IPS DF 6.9 (cell line): ENCODE measurements at regions not wholly inside any gene's neighbourhood (a gene's known extent, or its start where the extent isn't known, plus 50 kb on each side); places are given as distances from the start of the nearest gene placed in this dataset.
"Not testable (repeated sequence)": the region's sequence is repeated elsewhere in the genome, so short reads cannot be mapped to it uniquely, and the experiment has no call there.

Experiments
- DNase-seq: peaks from one replicate; pipeline ENCODE4 v3.0.0-alpha.2; 2013; ENCODE audit warnings: low read depth, low spot score
- H3K27ac ChIP-seq: one replicate; pipeline ENCODE4 v1.5.1; 2013; ENCODE audit warnings: low read length, control low read depth
- H3K27me3 ChIP-seq: 2 replicates; pipeline ENCODE4 v1.6.1; 2013; ENCODE audit warnings: mild to moderate bottlenecking, low read length; ENCODE audit not compliant: control insufficient read depth, insufficient read depth
- H3K36me3 ChIP-seq: 2 replicates; pipeline ENCODE4 v1.6.1; 2013; ENCODE audit warnings: low read length; ENCODE audit not compliant: control insufficient read depth, insufficient read depth
- H3K4me1 ChIP-seq: 2 replicates; pipeline ENCODE4 v1.6.1; 2013; ENCODE audit warnings: low read length; ENCODE audit not compliant: control insufficient read depth, insufficient read depth
- H3K4me3 ChIP-seq: 2 replicates; pipeline ENCODE4 v1.5.1; 2013; ENCODE audit warnings: mild to moderate bottlenecking, low read length
- H3K9me3 ChIP-seq: 2 replicates; pipeline ENCODE4 v1.6.1; 2013; ENCODE audit warnings: low read length, inconsistent platforms; ENCODE audit not compliant: control insufficient read depth, insufficient read depth
- WGBS: extraction: QIAGEN DNeasy Blood & Tissue Kit; methylation state at CpG from one replicate; pipeline ENCODE4 v1.1.7; 2013; ENCODE audit warnings: mixed read lengths, missing lambda C conversion rate; ENCODE audit not compliant: insufficient read length, insufficient coverage; 5-methylcytosine and 5-hydroxymethylcytosine counted together

DNA sequence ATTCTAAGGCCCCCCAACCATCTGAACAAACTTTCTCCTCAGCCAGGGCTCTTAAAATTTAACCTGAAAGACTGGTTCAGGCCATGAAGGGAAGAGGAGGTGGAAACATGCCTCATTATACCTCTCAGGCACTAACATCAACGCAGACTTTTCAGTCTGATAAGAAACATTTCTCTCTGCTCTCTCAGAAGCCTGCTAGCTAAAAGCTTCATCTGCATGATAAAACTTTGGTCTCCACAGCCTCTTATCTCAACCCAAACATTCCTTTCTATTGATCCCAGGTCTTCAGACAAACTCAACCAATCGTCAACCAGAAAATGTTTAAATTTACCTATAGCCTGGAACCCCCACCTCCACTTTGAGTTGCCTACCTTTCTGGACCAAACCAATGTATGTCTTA, 312.6 kb upstream of the MCTP2 start:
- not testable (repeated sequence) for H3K36me3 ChIP-seq, H3K4me1 ChIP-seq, H3K27me3 ChIP-seq, H3K4me3 ChIP-seq, H3K9me3 ChIP-seq, DNase-seq, H3K27ac ChIP-seq
- WGBS: no CpG with 5 or more reads among the region's 2 CpGs

DNA sequence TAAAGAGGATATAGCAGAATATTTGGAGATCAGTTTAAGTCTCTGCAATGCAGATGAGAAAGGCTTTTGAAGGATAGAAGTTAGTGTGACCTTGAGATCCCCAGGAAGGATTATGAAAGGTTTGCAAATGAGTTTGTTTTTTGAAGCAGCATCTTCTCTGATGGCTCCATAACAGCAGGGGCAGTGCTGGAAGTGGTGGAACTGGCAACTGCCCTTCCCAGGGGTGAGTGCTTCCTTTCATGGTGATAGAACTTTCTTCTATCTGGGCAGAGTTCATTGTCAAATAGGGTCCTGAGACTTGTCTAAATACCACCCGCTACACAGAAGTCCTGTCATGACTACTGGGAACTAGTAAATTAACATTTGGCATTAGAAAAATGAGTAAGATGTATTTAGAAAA, 314.2 kb upstream of the MCTP2 start:
- H3K4me3 ChIP-seq: no peak overlapping the region
- H3K27ac ChIP-seq: no peak overlapping the region
- WGBS: no CpG with 5 or more reads among the region's 1 CpG
- H3K36me3 ChIP-seq: no peaks in the 10 kb centered on the region
- no peaks in the 10 kb centered on the region for H3K4me1 ChIP-seq
- H3K27me3 ChIP-seq: no peaks in the 10 kb centered on the region
- H3K9me3 ChIP-seq: no peaks in the 10 kb centered on the region
- DNase-seq: no peak

DNA sequence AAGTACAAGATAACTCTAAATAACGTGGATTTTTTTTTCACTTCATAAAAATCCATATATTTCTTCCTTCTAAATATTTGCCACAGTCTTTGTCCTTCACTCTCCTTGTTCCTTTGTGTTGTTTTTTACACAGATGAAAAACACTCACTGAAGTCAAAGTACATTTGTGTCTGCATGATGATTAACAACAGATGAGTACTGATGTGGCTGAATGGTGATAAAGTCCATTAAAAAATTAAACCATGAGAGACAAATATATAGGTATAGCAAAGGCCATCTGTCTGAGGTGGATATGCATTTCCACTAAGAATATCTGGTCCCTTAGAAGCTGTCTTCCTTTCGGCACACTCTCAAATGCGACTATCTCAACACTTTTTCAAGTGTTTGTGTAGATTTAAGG, 317.5 kb upstream of the MCTP2 start:
- no peaks in the 10 kb centered on the region for H3K36me3 ChIP-seq
- 100% methylated on average over 1 of the region's 3 CpGs for WGBS
- no peaks in the 10 kb centered on the region for H3K27me3 ChIP-seq
- no peaks in the 10 kb centered on the region for H3K9me3 ChIP-seq
- no peaks in the 10 kb centered on the region for H3K4me1 ChIP-seq
- no peak overlapping the region for H3K4me3 ChIP-seq
- DNase-seq: no peak
- no peak overlapping the region for H3K27ac ChIP-seq

DNA sequence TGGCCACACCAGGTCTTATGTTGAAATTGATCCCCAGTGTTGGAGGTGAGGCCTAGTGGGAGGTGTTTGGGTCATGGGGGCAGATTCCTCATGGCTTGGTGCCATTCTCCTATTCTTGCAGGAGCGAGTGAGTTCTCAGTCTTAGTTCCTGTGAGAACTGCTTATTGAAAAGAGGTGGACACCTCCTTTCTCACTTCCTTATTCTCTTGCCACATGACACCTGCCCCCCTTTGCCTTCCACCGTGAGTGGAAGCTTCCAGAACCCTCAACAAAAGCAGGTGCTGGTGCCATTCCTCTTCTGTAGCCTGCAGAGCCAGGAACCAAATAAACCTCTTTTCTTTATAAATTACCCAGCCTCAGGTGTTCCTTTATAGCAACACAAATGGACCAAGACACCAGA, 318.1 kb upstream of the MCTP2 start:
- no peak for DNase-seq

GRCh38 chr15:93900476-93901400, 330.6 kb upstream of the MCTP2 start:
- Histone ChIP-seq H3K9me3 (no peaks in the 10 kb centered on the region), H3K4me3 (no peak overlapping the region), H3K27ac (no peak overlapping the region), H3K4me1 (peaks cover 3% of the 10 kb centered on the region), H3K36me3 (no peaks in the 10 kb centered on the region), H3K27me3 (no peaks in the 10 kb centered on the region)
- whole genome bisulfite sequencing: no CpG with 5 or more reads among the region's 39 CpGs
- no peak for DNase-seq

More for the DNA sequence above, 318.1 kb upstream of the MCTP2 start:
- Histone ChIP-seq H3K9me3 (no peaks in the 10 kb centered on the region), H3K36me3 (no peaks in the 10 kb centered on the region), H3K27ac (no peak overlapping the region), H3K4me1 (no peaks in the 10 kb centered on the region), H3K27me3 (no peaks in the 10 kb centered on the region), H3K4me3 (no peak overlapping the region)
- no CpG with 5 or more reads among the region's 2 CpGs for WGBS

- Histone ChIP-seq H3K9me3 (no peaks in the 10 kb centered on the region), H3K4me1 (peaks cover 3% of the 10 kb centered on the region), H3K27ac (no peak overlapping the region), H3K36me3 (no peaks in the 10 kb centered on the region), H3K4me3 (no peak overlapping the region), H3K27me3 (no peaks in the 10 kb centered on the region)
- no CpG with 5 or more reads among the region's 17 CpGs for WGBS
- no peak for DNase-seq
Observed at GRCh38 chr15:93899817-93900216, 331.5 kb upstream of the MCTP2 start.

DNA sequence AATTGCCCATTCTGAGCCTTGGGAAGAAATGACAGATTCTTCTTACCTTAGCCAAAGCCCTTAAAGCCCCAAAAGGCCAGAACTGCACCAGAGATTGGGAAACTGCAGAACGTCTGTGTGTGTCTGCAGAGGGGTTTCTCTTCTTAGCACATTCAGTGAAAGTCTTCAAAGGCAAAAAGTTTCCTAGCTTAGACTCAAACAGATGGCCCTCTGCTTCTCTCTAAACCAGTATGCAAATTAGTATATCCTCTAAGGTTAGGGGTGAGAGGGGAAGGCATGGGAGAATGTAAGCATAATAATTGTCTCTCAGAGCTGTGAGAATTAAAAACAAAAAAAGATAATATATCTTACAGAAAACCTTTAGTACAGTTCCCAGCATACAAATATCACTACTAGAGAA, 334.0 kb upstream of the MCTP2 start:
- H3K9me3 ChIP-seq: no peaks in the 10 kb centered on the region
- WGBS: no CpG with 5 or more reads among the region's 1 CpG
- no peak overlapping the region for H3K4me3 ChIP-seq
- no peak for DNase-seq
- H3K36me3 ChIP-seq: no peaks in the 10 kb centered on the region
- peaks cover 3% of the 10 kb centered on the region for H3K4me1 ChIP-seq
- no peak overlapping the region for H3K27ac ChIP-seq
- no peaks in the 10 kb centered on the region for H3K27me3 ChIP-seq

DNA sequence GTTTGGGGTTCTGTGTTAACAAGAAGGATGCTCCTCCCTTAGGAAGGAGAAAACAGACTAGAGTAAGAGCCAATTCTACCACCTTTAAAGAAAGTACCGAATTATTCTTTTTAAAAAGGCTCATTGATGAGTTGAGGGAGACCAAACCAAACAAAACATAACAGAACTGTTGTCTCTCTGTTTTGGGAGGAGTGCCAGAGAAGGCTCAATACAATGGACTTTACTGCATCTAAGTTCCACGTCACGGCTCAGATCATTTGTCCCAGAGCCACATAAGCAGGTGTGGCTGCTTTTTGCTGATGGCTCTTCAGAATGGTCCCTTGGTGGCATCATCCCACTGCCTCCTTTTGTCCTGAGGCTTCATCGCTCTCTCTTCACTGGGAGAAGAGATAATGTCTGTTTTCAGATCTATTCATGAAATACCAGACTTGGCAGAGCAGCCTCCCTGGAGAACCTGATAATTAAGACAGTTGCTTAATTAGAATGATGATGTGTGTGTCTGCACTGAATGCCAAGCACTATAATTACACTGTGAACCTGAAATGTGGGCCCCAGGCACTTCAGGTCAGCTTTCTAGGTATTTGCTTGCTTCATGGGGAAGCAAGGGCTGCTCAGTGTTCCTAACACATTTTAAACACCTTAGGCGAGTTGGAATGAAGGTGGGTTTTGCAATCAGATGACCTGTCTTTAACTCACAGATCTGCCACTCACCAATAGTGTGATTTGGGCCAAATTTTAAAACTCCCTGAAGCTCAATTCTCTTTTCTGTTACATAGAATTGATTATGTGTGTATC, 335.2 kb upstream of the MCTP2 start:
- H3K27ac ChIP-seq: no peak overlapping the region
- no peaks in the 10 kb centered on the region for H3K27me3 ChIP-seq
- no peaks in the 10 kb centered on the region for H3K36me3 ChIP-seq
- H3K4me3 ChIP-seq: no peak overlapping the region
- no CpG with 5 or more reads among the region's 5 CpGs for WGBS
- no peak for DNase-seq
- H3K4me1 ChIP-seq: peaks cover 3% of the 10 kb centered on the region
- no peaks in the 10 kb centered on the region for H3K9me3 ChIP-seq

DNA sequence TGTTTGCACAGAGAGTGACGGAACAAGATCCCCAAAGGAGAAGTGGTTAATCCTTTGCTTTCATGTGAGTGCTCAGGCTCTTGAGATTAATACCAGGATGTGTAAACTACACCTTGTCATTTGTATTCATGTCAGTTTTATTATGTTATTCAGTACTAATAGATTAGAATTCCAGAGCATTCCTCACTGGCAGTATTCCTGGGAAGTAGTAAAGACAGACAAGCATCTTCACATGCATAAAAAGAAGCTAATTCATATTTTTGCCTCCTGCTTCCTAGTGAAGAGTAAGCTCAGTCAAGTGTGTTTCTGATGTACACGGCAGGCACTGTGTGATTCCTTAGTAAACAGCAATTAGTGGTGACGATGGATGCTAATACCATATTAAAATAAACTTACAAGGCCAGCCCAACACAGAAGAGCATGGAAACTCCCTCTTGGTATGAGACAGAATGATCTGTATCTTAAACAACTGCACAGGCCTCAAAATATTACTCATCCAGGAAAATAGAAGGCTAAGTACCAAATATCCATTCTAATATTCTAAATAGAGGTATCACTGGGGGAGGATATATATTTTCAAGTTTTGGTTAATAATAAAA, 336.8 kb upstream of the MCTP2 start:
- no peaks in the 10 kb centered on the region for H3K36me3 ChIP-seq
- no peak for DNase-seq
- no peak overlapping the region for H3K4me3 ChIP-seq
- H3K9me3 ChIP-seq: no peaks in the 10 kb centered on the region
- H3K27me3 ChIP-seq: no peaks in the 10 kb centered on the region
- WGBS: no CpG with 5 or more reads among the region's 3 CpGs
- H3K4me1 ChIP-seq: no peaks in the 10 kb centered on the region
- H3K27ac ChIP-seq: no peak overlapping the region

GRCh38 chr15:93887151-93887550, 344.2 kb upstream of the MCTP2 start:
- no peak for DNase-seq
- no peaks in the 10 kb centered on the region for H3K36me3 ChIP-seq
- WGBS: no CpG with 5 or more reads among the region's 1 CpG

More at GRCh38 chr15:93887151-93887550, 344.2 kb upstream of the MCTP2 start:
- H3K4me3 ChIP-seq: no peak overlapping the region
- H3K27me3 ChIP-seq: no peaks in the 10 kb centered on the region
- H3K4me1 ChIP-seq: no peaks in the 10 kb centered on the region
- no peak overlapping the region for H3K27ac ChIP-seq
- H3K9me3 ChIP-seq: no peaks in the 10 kb centered on the region
